Adrenal gland (tissue), 5 donors: ENCODE measurements at regions not wholly inside any gene's neighbourhood (a gene's known extent, or its start where the extent isn't known, plus 50 kb on each side); places are given as distances from the start of the nearest gene placed in this dataset.

ENCODE experiments used
- CTCF ChIP-seq, 6 experiments: fragments of 450-650 bp in 4 of 6; fragments of 200-600 bp in 2 of 6; sonication (generic) in 1 of 6; IDR thresholded peaks; 1 replicate in 5 of 6; 2 replicates in 1 of 6; pipeline versions ENCODE4 v1.5.1 to v1.8.0; 2016 to 2021; ENCODE audit warnings: antibody characterized with exemption in 6 of 6, mild to moderate bottlenecking in 2 of 6, moderate library complexity in 1 of 6
- POLR2A ChIP-seq, 2 donors: fragments of 450-650 bp; IDR thresholded peaks; one replicate each; pipeline ENCODE4 v1.6.1; 2017; ENCODE audit warnings: antibody characterized with exemption in 2 of 2, mild to moderate bottlenecking in 2 of 2, moderate library complexity in 1 of 2
- donor health status: DM: no; HTN: no; CAD: no.

GRCh38 chr2:81648806-81649205, 1344.3 kb upstream of the LRRTM1 start:
- no peak for TF ChIP-seq CTCF (IDR thresholded peaks at IDR 0.05)
- TF ChIP-seq POLR2A (IDR thresholded peaks at IDR 0.05) = no peak
